HUES6 (cell line): ENCODE measurements at regions not wholly inside any gene's neighbourhood (a gene's known extent, or its start where the extent isn't known, plus 50 kb on each side); places are given as distances from the start of the nearest gene placed in this dataset.
"Not testable (repeated sequence)": the region's sequence is repeated elsewhere in the genome, so short reads cannot be mapped to it uniquely, and the experiment has no call there.

Source experiments
- H3K27ac ChIP-seq: 2 replicates; pipeline ENCODE4 v1.7.0; 2013; ENCODE audit warnings: low read depth, mild to moderate bottlenecking, low read length, inconsistent platforms
- H3K27me3 ChIP-seq: 2 replicates; pipeline ENCODE4 v1.6.1; 2013; ENCODE audit warnings: low read length; ENCODE audit not compliant: control insufficient read depth, insufficient read depth
- H3K36me3 ChIP-seq: 2 replicates; pipeline ENCODE4 v1.6.1; 2013; ENCODE audit warnings: low read length; ENCODE audit not compliant: control insufficient read depth, insufficient read depth
- H3K4me1 ChIP-seq: 2 replicates; pipeline ENCODE4 v1.6.1; 2013; ENCODE audit warnings: low read length; ENCODE audit not compliant: control insufficient read depth, insufficient read depth
- H3K4me3 ChIP-seq: 2 replicates; pipeline ENCODE4 v1.5.1; 2013; ENCODE audit warnings: low read depth, low read length
- H3K9ac ChIP-seq: one replicate; pipeline ENCODE4 v1.6.1; 2013; ENCODE audit warnings: mild to moderate bottlenecking, low read length
- H3K9me3 ChIP-seq: 2 replicates; pipeline ENCODE4 v1.6.1; 2013; ENCODE audit warnings: low read depth, low read length; ENCODE audit not compliant: control insufficient read depth, insufficient read depth

- not testable (repeated sequence) for H3K9me3 ChIP-seq, H3K9ac ChIP-seq, H3K27me3 ChIP-seq, H3K36me3 ChIP-seq, H3K27ac ChIP-seq
- H3K4me1 ChIP-seq: peaks cover 15% of the 10 kb centered on the region
- H3K4me3 ChIP-seq: peak overlapping the region; percentile 83
These were observed 112.6 kb downstream of the CRLF3 start for GRCh38 chr17:30711626-30712507.

GRCh38 chr17:30711176-30711575 is 113.3 kb downstream of the CRLF3 start:
- not testable (repeated sequence) for H3K27me3 ChIP-seq, H3K9me3 ChIP-seq, H3K36me3 ChIP-seq
- peaks cover 20% of the 10 kb centered on the region for H3K4me1 ChIP-seq
- H3K4me3 ChIP-seq: peak overlapping the region; percentile 83
- peak overlapping the region; percentile 71 for H3K9ac ChIP-seq
- H3K27ac ChIP-seq: 0 out of 2 replicates have a peak overlapping the region, but pooled peaks have one; percentile 18

GRCh38 chr17:30710276-30711088 is 114.0 kb downstream of the CRLF3 start:
- H3K36me3 ChIP-seq, H3K9me3 ChIP-seq, H3K27me3 ChIP-seq: not testable (repeated sequence)
- peak overlapping the region; percentile 53; the same call in 1 of the 2 replicates for H3K27ac ChIP-seq
- peak overlapping the region; percentile 71 for H3K9ac ChIP-seq
- H3K4me3 ChIP-seq: peak overlapping the region; percentile 83
- H3K4me1 ChIP-seq: peaks cover 20% of the 10 kb centered on the region

DNA sequence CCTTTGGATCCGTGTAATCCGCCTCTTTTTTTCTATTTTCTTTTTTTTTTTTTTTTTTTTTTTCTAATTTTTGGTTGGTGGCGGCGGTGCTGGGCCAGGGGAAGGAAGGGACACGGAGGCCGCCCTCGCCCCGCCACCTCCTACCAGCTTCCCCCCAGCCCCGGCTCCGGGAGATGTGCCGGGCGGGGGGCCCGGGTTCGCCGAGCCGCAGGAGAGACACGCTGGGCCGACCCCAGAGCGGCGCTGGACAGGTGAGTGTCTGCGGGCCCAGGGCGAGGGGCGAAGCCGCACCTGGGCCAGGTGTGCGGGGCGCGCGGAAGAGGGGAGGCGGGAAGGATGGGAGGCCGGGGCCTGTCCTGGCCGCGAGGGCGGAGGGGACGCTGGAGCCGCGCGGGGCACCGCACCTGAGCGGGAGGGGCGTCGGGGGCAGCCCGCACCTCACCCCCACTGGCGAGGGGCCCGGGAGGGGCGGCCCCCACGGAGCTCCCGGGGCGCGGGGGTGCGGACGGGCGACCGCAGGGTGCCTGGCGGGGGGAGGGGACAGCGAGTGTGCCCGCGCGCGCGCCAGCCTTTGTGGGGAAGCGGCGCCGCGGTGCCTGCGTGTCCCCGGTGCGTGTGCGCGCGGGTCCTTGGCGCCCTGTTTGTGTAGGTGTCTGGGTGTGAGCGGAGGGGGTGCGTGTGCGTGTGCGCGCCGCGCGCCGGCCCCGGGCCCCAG is 114.8 kb downstream of the CRLF3 start:
- Histone ChIP-seq H3K27ac (peak overlapping the region; percentile 53; the same call in 1 of the 2 replicates), H3K4me3 (peak overlapping the region; percentile 83), H3K4me1 (peaks cover 20% of the 10 kb centered on the region), H3K9ac (peak overlapping the region; percentile 71)
- H3K36me3 ChIP-seq, H3K9me3 ChIP-seq, H3K27me3 ChIP-seq: not testable (repeated sequence)

- Histone ChIP-seq H3K4me1 (peaks cover 20% of the 10 kb centered on the region), H3K4me3 (peak overlapping the region; percentile 83), H3K9ac (peak overlapping the region; percentile 62)
- not testable (repeated sequence) for H3K27me3 ChIP-seq, H3K36me3 ChIP-seq, H3K9me3 ChIP-seq, H3K27ac ChIP-seq
These were observed 115.4 kb downstream of the CRLF3 start for GRCh38 chr17:30709096-30709495.

DNA sequence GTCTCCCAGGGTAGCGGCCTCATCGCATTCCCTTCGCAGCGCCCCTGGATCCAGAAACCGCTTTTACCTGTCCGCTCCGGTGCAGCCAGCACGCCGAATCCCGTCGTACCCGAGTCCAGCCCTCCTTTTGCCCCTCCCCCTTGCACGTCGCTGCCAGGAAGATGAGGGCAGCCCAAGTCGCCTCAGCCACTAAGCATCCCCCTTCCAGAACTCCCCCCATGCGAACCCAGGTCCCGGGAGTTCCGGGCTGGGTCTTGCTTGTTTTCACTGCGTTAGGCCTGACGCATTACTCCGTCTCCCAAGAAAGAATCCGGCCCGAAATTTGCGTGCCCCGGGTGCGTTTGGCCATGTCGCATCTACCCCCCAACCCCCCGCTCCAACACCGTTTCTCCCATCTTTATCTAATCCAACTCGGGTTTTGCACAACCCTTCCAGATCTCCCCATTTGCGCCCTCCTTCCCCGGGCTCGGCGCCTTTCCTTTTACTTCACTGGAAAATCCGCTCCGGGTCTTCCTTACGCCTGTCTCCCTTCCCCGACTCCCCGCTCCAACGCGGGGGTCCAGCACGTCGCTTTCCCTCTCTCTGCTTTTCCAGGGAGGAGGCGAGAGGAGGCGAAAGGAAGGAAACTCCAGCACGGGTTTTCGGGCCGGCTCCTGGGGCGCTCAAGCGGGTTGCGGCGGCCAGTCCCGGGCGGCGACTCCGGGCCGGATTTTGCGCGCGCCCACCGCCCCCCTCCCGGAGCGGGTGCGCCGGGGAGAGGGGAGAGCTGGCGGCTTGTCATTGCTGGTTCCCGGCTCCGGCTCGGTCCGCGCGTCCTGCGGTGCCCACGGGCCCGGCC is 116.0 kb downstream of the CRLF3 start:
- peak overlapping the region; percentile 83 for H3K4me3 ChIP-seq
- not testable (repeated sequence) for H3K27me3 ChIP-seq, H3K36me3 ChIP-seq, H3K9me3 ChIP-seq
- peak overlapping the region; percentile 92 for H3K9ac ChIP-seq
- H3K27ac ChIP-seq: peak overlapping the region; percentile 92; the same call in 1 of the 2 replicates
- peaks cover 20% of the 10 kb centered on the region for H3K4me1 ChIP-seq

DNA sequence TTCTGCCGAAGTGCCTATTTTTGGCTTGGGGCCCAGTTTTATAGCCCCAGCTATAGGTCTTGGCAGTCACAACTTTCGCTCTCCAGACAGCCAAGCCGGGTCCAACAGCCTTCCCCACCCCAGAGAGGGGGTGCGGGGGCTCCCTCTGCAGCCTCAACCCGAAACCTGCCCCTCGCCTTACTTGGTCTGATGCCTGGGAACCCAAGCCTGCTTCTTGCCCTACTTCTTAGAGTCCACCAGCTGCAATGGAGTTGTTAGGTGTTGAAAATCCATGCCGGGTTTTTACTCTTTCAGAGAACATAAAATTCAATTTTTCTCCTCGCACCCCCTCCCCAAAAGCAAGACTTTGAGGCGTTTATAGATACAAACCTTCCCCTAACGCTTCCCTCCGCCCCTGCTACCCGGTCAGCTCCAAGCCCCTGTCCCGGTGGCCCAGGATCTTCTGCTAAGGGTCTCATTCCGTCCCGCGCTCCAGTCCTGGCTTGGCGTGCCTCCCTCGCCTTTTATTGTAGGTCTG is 116.7 kb downstream of the CRLF3 start:
- H3K36me3 ChIP-seq: not testable (repeated sequence)

GRCh38 chr17:30706461-30707335 is 117.8 kb downstream of the CRLF3 start:
- Histone ChIP-seq H3K4me1 (peaks cover 15% of the 10 kb centered on the region), H3K9ac (peak overlapping the region; percentile 92)

More for the DNA sequence above, 116.7 kb downstream of the CRLF3 start:
- peak overlapping the region; percentile 92; the same call in 1 of the 2 replicates for H3K27ac ChIP-seq
- H3K9ac ChIP-seq: peak overlapping the region; percentile 92
- not testable (repeated sequence) for H3K27me3 ChIP-seq, H3K9me3 ChIP-seq
- H3K4me3 ChIP-seq: peak overlapping the region; percentile 83
- peaks cover 20% of the 10 kb centered on the region for H3K4me1 ChIP-seq

GRCh38 chr17:30706004-30706403 is 118.5 kb downstream of the CRLF3 start:
- not testable (repeated sequence) for H3K27ac ChIP-seq, H3K9me3 ChIP-seq, H3K27me3 ChIP-seq, H3K36me3 ChIP-seq
- Histone ChIP-seq H3K4me3 (peak overlapping the region; percentile 28; the same call in 1 of the 2 replicates), H3K4me1 (peaks cover 17% of the 10 kb centered on the region), H3K9ac (peak overlapping the region; percentile 46)

More at GRCh38 chr17:30706461-30707335, 117.8 kb downstream of the CRLF3 start:
- not testable (repeated sequence) for H3K27ac ChIP-seq, H3K36me3 ChIP-seq, H3K9me3 ChIP-seq, H3K27me3 ChIP-seq
- peak overlapping the region; percentile 83 for H3K4me3 ChIP-seq
